NCI-H226 (cell line): ENCODE measurements at regions not wholly inside any gene's neighbourhood (a gene's known extent, or its start where the extent isn't known, plus 50 kb on each side); places are given as distances from the start of the nearest gene placed in this dataset.
A peak's percentile ranks its signal among the peaks of the same experiment; 100 is the strongest.
"Not testable (repeated sequence)": the region's sequence is repeated elsewhere in the genome, so short reads cannot be mapped to it uniquely, and the experiment has no call there.

ENCODE experiments used
- DNase-seq: peaks from one replicate; pipeline ENCODE4 v3.0.0-alpha.2; 2015

DNA sequence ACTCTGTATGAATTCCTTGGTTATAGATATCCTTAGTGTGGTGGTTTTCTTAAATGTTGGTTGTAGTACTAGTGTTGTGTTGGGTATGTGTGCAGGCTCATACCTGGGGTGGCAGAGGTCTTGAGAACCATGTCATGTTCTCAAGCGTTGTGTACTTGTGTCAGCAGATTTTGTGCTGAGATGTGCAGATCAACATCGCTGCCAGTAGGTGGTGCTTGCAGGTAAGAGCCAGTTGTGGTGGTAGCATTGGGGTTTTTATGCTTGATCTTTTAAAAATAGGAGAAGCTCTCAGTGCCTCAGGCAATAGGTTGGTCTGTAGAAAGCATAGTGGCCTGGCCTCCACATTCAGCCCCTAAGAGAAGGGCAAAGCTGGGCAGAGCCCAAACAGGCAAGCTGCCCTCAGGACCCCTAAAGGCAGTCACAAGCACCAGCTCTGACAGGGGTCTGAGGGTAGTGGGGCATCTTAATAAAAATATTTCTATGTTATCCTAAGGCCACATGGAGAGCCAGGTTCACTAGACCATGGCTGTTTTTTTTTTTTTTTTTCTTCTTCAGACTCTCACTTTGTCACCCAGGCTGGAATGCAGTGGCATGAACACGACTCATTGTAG lies 164.0 kb downstream of the IL20RB start:
- DNase-seq: peak; percentile 26

DNA sequence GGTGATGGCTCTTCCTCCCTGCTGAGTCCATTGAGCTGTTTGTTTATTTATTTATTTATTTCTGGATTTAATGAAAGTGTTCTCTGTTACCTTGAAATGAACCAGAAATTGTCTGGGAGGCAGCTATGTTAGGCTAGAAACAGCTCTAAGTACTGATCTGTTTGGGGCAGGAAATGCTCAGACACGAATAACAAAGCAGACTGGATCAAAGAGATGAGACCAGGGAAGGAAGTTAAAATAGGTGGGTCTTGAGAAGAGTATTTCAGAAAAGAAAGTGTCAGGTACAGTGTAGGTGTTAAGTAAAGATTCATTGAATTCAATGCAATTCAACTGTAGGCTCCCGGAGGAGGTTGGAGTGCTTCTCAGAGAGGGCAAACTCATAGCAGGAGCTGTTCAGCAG lies 173.3 kb downstream of the IL20RB start:
- no peak for DNase-seq

DNA sequence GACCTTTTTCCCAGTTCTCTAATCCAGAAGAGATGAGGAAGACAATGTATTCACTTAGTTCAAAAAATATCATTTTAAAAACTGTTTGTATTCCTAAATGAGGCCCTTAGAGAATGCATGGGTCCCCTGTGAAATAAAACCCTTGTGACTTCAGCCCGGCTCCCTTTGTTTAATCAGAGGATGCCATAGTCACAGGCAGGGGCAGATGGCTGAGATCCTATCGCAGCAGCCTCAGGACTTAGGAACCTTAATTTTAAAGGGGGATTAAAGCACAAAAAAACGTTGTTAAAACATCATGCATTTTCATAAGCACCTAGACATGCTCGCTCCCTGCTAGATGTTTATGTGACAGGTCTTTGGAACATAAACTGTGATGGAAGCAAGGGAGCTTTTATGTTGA lies 176.6 kb downstream of the IL20RB start:
- DNase-seq: no peak

DNA sequence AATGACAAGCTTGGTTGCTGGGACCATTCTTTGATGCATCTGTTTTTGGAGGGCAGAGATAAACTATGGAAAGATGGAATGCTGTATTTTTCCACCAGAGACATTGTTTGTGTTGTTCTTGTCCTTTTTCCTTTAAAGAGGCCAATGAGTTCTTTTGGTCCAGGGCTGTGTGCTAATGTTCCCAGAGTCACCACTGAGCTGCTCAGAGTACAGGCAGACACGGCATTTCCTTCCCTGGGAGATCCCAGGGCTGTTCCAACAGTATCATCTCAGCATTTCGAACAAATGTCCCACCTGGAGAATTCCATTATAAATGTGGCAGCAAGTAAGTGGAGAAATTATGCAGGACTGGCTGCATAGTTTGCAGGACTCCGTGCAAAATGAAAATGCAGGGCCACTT lies 190.6 kb downstream of the IL20RB start:
- no peak for DNase-seq

DNA sequence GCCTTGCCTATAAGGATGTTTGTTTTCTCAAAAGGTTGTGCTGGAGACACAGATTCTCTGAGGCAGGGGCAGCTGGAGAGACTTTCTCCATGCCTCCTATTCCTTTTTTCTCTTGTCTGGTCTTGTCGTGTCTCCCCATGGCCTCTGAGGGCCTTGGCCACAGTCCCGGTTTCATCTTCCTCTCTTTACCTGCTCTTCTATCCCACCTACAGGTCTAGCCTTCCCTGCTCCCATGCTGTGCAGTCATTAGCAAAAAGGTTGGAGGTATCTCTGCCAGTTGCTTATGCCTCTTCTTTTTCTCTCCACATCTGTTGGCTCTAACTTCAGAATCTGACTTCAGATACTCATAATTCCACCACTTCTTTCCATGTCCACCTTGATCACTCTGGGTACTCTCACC lies 191.1 kb downstream of the IL20RB start:
- no peak for DNase-seq

DNA sequence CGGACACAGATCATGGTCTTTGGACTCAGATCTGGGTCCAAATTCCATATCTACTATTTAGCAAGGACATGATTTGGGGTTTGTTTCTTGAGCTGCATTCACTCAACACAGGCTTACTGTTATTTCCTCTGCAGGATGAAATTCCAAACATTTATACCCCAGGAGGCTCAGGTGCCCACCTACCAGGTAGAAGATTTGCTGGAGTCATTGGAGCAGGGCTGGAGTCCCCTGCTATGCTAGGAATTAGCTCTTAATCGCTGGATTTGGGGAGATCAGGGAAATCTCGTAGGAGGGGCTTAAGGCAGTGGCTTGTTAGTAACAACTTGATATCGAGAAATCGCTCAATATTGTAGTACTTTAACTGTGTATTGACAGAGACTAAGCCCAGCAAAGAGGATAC lies 193.0 kb downstream of the IL20RB start:
- no peak for DNase-seq

DNA sequence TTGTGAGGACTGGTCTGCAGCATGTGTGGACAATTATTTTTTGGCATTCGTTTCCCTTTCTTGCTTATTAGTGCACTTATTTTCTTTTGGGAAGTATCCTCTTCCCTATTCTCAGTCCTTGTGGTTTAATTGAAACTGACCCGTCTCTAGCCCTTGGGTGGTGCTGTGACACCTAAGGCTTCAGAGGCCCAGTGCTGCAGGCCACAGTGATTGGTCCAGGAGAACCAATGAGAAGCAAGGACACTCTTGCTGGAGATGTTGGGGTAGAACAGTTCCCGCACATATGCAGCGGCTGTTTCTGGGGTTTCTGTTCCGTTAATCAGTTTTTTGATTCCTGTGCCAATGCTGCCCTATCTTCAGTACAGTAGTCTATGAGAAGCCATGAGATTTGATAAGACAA lies 195.3 kb downstream of the IL20RB start:
- not testable (repeated sequence) for DNase-seq

DNA sequence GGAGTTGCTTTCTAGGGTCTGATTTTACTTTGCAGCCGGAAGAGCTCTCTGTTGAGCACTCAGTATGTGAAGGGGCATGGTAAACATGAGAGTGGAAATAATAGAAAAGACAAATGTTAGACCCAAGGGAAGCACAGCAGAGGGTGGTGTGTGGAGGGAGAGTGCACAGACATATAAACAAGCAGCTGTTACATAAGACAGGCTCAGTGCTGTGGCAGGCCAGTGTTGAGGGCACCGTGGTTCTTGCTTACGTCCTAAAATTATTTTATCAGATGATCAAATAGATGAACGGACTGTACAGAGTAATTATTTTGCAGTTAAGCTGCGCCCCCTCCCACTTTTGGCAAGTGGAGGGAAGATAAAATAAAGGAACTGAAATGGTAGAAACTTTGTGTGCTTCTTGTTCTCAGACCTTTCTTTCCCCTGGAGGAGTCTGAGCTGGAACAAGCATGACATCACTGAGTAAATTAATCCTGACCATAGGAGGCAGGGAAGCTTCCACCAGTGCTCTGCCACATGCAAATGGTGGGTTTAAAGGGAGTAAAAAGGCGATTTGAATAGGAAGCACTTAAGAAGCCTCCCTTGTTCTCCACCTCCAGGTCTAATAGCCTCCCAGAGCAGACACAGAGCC lies 205.6 kb downstream of the IL20RB start:
- no peak for DNase-seq

DNA sequence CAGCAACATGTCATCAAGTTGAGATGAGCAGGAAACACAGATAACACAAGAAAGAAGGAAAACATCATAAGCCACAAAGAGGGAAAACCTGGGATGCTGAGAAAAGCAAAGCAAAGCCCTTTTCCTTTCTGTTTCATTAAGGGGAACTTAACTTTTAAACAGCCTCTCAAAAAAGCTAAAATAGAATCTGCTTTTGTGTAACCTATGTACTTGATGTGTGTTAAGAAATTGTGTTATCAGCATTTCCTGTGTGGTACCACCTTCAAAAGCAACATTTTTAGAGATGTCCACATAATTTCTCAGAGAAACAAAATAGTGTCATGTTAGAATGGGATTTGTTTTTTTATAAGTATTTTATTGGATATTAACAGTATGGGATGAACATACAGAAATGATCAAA lies 206.2 kb downstream of the IL20RB start:
- DNase-seq: no peak

DNA sequence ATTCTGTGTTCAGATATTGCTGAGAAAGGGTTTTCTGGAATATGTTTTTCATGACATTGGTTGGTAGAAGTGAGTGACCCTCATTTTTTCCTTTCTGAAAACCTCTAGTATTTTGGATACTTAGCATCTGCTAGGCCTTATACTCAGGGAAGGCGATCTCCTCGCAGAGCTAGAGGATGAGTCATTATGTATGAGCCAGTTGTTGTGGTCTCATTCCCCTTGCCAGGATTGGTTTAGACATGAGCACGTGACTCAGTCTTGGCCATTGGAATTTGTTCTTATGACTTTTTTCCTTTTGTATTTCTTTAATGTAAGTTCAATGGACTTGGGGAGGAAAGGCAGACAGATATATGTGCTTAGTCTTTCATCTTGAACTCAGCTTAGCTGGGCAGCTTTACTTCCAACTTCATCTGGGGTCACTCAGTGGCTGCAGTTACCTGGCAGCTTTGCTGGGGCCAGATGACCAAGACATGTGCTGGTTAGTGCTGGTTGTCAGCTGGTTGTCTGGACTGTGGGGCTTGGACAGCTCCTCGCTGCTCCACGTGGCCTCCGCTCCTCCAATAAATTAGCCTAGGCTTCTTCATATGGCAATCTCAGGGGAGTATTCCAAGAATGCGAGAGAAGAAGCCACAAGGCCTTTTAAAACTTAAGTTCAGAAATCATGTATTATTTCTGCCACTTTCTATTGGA lies 207.5 kb downstream of the IL20RB start:
- peak; percentile 39 for DNase-seq

DNA sequence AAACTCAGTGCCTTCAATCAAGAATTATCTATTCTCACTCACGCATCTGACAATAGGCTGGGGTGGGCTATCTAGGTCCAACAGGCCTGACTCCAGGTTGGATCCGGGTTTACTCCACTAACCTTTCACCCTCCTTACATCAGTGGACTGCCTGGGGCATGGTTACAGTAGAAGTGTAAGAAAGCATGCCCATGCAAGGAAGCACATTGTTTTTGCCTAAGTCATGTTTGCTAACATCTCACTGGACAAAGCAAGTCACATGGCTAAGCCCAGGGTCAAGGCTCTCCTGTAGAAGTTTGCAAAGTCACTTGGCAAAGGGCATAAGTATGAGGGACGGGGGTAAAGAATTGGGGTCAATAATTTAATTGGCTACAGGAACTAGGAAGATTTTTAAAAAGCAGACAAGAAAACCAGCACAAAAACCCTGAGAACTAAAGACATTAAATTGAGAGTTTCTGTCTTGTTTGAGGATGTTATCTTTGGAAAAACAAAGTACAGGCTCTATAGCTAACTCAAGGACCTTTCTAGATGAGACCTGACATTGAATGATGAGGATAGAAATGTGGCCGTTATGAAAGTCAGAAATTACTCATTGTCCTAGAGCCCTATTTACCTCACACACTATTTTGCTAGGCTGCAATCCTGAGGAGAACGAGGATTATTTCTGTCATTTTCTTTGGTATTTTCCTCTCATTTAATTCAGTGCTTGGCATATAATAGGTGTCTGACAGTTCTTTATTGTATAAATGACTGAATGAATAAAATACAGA lies 214.2 kb downstream of the IL20RB start:
- DNase-seq: no peak

DNA sequence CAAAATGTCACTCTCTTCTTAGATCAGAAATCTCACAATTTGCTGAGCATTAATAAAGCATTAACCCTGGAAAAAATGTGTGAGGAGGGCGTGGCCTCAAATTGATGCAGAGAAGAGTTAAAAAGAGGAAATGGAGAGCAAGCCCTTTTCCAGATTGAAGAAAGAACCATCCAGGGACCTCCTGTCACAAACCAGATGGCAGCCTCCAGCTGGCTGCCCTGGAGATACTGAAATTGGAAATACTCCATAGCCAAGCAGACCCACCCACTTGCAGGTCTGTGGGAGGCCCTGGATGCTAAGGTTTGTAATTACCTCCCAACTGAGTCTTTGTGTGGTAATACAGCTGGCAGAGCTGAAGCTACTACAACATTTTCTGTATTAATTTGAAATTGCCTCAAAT lies 214.9 kb downstream of the IL20RB start:
- no peak for DNase-seq

DNA sequence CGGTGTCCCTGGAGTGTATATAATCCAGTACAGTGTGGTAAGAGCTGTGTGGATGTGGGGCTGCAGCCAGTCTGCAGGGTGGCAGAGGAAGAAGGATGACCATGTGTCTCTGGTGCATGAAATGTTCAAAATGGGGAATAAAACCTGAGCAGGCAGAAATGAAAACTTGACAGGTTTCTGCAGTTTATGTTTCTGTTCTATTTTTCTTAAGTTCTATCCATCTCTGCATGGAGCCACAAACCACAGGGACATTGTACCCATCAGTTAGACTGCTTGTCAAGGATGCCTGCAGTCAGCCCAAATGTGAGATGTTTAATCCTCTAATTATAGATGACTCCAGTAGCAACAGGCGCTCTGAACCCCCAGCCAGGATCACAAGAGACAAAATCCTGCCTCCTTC lies 216.7 kb downstream of the IL20RB start:
- no peak for DNase-seq

DNA sequence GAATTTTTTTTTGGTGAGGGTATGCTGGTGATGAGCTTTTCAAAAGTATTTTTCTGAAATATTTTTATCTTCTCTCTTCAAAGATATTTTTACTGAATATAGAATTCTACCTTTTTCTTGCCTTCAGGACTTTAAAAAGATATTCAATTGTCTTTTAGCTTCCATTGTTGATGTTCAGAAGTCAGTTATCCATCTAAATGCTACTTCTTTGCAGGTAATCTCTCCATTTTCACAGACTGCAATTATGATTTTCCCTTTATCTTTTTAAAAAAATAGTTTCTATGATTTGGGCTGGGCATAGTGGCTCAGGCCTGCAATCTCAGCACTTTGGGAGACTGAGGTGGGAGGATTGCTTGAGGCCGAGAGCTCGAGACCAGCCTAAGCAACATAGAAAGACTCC lies 222.4 kb downstream of the IL20RB start:
- DNase-seq: no peak

DNA sequence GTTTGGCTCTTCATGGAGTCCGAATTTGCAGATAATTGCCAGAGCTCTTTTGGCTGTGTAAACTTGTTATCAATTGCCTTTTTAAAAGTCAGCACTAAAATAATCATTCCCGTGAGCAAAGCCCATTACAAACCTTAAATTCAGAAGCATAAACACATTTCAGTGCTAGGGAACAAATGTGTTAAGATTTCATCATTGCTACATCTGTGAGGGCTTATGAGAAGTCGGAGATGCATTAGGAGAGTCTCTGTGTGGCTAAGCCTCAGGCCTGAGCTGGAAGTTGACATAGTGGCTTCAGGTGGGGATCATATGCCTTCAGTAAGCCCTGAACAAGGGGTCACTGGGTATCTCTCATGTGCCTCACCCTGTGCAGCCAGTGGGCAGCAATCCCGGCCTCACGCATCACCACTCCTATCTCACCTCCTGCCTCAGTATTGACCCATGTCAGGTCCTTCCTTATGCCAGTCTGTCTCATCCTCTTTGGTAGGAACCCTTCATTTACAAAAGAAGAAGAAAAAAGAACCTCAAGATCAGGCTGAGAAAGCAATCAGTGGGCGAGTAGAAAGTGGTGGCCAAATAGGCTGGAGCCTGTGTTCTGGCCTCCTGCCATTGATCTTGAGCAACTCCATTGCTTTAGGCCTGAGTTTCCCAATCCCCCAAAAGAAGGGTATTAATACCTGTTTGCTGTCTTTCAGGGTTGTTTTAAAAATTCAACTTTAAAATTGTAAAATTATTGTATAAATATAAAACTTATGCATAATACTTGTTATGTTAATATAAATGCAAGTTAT lies 233.5 kb downstream of the IL20RB start:
- DNase-seq: no peak

DNA sequence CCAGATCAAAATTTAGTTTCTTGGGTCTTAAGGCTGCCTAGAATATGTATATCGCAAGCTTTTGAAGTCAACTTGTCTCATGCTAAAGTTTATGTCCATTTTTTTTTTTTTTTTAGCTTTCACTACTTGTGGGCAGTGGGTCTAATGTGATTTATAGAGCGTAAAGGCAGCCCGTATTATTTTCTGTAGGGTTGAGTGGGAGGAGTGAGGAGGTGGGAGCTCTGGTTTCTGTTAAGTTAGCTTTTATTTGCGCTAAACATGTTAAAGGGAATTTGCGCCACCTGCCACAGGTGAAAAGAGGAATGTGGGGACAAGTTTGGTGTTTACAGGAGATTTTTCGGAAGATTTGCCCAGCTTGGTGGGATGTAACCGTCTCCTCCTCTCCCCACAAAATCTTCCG lies 234.2 kb downstream of the IL20RB start:
- no peak for DNase-seq

DNA sequence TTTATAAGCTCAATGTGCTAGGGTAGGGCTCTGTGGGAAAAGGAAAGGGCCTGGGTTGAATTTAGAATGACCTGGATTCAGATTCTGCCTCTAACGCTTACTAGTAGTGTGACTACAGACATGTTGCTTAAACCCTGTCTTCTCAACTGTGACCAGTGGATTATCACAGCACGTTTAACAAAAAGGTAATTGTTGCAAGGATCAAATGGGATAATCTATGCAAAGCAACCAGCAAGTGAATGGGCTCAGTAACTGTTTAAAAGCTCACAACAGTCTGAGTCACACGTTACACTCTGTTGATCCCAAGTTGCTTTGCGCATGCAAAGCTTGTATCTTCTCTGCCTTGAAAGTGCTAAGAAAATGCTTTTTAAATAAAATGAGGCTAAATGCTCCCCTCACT lies 236.5 kb downstream of the IL20RB start:
- no peak for DNase-seq

DNA sequence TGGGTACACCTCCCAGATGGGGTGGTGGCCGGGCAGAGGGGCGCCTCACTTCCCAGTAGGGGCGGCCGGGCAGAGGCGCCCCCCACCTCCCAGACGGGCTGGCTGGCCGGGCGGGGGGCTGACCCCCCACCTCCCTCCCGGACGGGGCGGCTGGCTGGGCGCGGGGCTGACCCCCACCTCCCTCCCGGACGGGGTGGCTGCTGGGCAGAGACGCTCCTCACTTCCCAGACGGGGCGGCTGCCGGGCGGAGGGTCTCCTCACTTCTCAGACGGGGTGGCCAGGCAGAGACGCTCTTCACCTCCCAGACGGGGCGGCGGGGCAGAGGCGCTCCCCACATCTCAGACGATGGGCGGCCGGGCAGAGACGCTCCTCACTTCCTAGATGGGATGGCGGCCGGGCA lies 240.6 kb downstream of the IL20RB start:
- DNase-seq: not testable (repeated sequence)

DNA sequence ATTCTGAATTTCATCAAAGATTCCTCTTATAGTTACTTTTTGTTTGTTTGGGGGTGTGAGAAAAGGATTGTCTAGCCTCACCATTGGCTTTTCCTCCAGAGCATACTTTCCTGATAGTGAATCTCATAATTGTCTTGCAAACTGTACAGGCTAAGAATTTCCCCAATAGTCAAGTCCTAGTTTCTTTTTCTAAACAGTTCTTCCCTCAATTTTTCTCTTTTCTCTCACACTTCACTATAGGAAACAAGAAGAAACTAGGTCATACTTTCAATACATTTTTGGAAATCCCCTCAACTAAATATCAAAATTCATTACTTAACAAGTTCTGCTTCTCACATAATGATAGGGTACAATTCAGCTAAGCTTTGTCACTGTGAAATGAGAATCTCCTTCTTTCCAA lies 241.9 kb downstream of the IL20RB start:
- DNase-seq: no peak

DNA sequence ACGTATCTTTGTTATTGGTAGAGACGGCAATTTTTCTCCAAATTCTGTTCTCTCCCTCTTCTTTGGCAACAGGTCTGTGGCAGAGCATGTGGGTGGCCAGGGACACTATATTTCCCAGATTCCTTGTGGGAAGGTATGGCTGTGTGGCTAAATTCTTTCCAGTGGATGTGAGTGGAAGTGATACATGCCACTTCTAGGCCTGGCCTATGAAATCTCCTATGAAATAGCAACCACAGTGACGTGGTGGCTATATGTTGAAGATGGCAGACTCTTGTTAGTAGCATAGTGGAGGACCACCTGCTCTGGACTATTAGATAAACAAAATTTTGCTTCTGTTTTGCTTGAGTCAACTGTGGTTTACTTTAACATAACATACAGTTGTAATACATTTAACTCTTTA lies 243.3 kb downstream of the IL20RB start:
- no peak for DNase-seq

DNA sequence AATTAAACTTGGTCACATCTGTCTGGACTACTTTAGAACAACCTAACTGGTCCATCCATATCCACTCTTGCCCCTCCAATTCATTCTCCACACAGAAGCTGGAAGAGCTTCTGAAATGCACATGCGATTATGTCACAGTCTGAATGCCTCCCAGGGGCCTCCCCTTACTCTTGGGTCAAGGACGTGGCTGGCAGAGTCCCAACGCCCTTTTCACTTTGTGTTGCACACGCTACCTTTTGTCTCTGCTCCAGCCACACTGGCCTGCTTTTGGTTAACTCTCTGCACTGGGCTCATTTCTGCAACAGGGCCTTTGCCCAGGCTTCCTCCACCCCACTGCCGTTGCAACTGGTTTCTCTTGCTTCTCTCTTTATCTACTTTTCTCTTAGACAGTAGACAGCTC lies 245.2 kb downstream of the IL20RB start:
- no peak for DNase-seq

DNA sequence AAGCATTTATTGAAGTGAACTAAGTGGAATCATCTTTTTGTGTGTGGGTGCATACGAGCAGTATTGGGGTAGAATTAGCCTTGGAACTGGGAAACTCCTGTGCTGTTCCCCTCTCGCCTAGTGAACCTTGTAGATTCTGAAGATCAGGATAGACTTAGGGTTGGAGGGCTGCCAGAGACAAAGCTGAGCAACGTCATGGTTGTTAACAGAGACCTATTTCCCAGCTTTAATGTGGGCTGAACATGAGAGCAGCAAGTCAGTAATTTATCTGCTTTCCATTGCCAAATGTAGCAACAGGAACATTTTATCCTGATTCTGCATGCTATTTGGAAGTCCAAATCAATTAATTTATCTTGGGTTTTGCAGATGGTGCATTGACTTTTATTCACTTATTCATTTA lies 246.6 kb downstream of the IL20RB start:
- no peak for DNase-seq
